Chondrocyte (in vitro differentiated cells): ENCODE measurements at regions not wholly inside any gene's neighbourhood (a gene's known extent, or its start where the extent isn't known, plus 50 kb on each side); places are given as distances from the start of the nearest gene placed in this dataset.

Experiments
- DNase-seq: peaks from one replicate; pipeline ENCODE4 v3.0.0; 2021; ENCODE audit warnings: mixed read lengths, low spot score
- H3K27ac Mint-ChIP-seq: one replicate; pipeline ENCODE4 v1.8.0; 2021; ENCODE audit warnings: mild to moderate bottlenecking, moderate library complexity, mixed read lengths; ENCODE audit not compliant: unreplicated experiment
- H3K27me3 Mint-ChIP-seq: 2 replicates; pipeline ENCODE4 v1.8.0; 2021; ENCODE audit warnings: low read depth, mixed read lengths
- H3K36me3 Mint-ChIP-seq: 2 replicates; pipeline ENCODE4 v1.8.0; 2021; ENCODE audit warnings: low read depth, mixed read lengths
- H3K4me1 Mint-ChIP-seq: 2 replicates; pipeline ENCODE4 v1.8.0; 2021; ENCODE audit warnings: low read depth, mild to moderate bottlenecking, mixed read lengths
- H3K4me3 Mint-ChIP-seq: one replicate; pipeline ENCODE4 v1.8.0; 2021; ENCODE audit warnings: mild to moderate bottlenecking, moderate library complexity, mixed read lengths; ENCODE audit not compliant: unreplicated experiment
- H3K9me3 Mint-ChIP-seq: 2 replicates; pipeline ENCODE4 v1.8.0; 2021; ENCODE audit warnings: low read depth, mixed read lengths
- CTCF ChIP-seq: fragments of 200-600 bp; sonication (generic); IDR thresholded peaks from 2 replicates; pipeline ENCODE4 v1.5.0; 2021; ENCODE audit warnings: antibody characterized with exemption, mild to moderate bottlenecking, moderate library complexity

GRCh38 chr21:29396951-29397455 is 98.3 kb downstream of the BACH1 start:
- H3K36me3 Mint-ChIP-seq, result peaks cover 22% of the 10 kb centered on the region
- peaks cover 27% of the 10 kb centered on the region for H3K9me3 Mint-ChIP-seq
- no peak for TF ChIP-seq CTCF
- no peak overlapping the region for H3K4me3 Mint-ChIP-seq
- no peak overlapping the region for H3K27ac Mint-ChIP-seq
- no peaks in the 10 kb centered on the region for H3K4me1 Mint-ChIP-seq
- DNase-seq, result no peak
- no peaks in the 10 kb centered on the region for H3K27me3 Mint-ChIP-seq

GRCh38 chr21:29403301-29403700 is 104.6 kb downstream of the BACH1 start:
- H3K9me3 Mint-ChIP-seq, result peaks cover 21% of the 10 kb centered on the region
- H3K36me3 Mint-ChIP-seq, result peaks cover 23% of the 10 kb centered on the region
- no peaks in the 10 kb centered on the region for H3K4me1 Mint-ChIP-seq
- no peak for DNase-seq
- H3K4me3 Mint-ChIP-seq, result no peak overlapping the region
- H3K27ac Mint-ChIP-seq, result no peak overlapping the region
- H3K27me3 Mint-ChIP-seq, result no peaks in the 10 kb centered on the region
- no peak for TF ChIP-seq CTCF

- Mint-ChIP-seq H3K9me3 (peaks cover 15% of the 10 kb centered on the region), H3K27ac (no peak overlapping the region), H3K36me3 (peaks cover 17% of the 10 kb centered on the region), H3K27me3 (no peaks in the 10 kb centered on the region), H3K4me3 (no peak overlapping the region), H3K4me1 (no peaks in the 10 kb centered on the region)
- no peak for TF ChIP-seq CTCF
- DNase-seq, result no peak
Measured at GRCh38 chr21:29403922-29404538, 105.3 kb downstream of the BACH1 start.

GRCh38 chr21:29405503-29406122 is 106.9 kb downstream of the BACH1 start:
- TF ChIP-seq CTCF, result no peak
- no peak overlapping the region for H3K4me3 Mint-ChIP-seq

GRCh38 chr21:29406385-29406784 is 107.7 kb downstream of the BACH1 start:
- Mint-ChIP-seq H3K4me1 (no peaks in the 10 kb centered on the region), H3K9me3 (no peaks in the 10 kb centered on the region), H3K27me3 (no peaks in the 10 kb centered on the region), H3K27ac (no peak overlapping the region), H3K4me3 (no peak overlapping the region), H3K36me3 (peaks cover 1% of the 10 kb centered on the region)
- DNase-seq, result no peak
- TF ChIP-seq CTCF, result no peak

More at GRCh38 chr21:29405503-29406122, 106.9 kb downstream of the BACH1 start:
- no peaks in the 10 kb centered on the region for H3K4me1 Mint-ChIP-seq
- H3K9me3 Mint-ChIP-seq, result peaks cover 1% of the 10 kb centered on the region
- H3K36me3 Mint-ChIP-seq, result peaks cover 3% of the 10 kb centered on the region
- no peaks in the 10 kb centered on the region for H3K27me3 Mint-ChIP-seq
- no peak for DNase-seq
- no peak overlapping the region for H3K27ac Mint-ChIP-seq
